GM19467 (cell line): ENCODE measurements at regions not wholly inside any gene's neighbourhood (a gene's known extent, or its start where the extent isn't known, plus 50 kb on each side); places are given as distances from the start of the nearest gene placed in this dataset.

Experiments
- ATAC-seq: cut with Tn5 transposase; IDR thresholded peaks from one replicate; pipeline ENCODE4 v1.9.1; 2021; ENCODE audit warnings: mild to moderate bottlenecking, moderate library complexity; ENCODE audit not compliant: unreplicated experiment

DNA sequence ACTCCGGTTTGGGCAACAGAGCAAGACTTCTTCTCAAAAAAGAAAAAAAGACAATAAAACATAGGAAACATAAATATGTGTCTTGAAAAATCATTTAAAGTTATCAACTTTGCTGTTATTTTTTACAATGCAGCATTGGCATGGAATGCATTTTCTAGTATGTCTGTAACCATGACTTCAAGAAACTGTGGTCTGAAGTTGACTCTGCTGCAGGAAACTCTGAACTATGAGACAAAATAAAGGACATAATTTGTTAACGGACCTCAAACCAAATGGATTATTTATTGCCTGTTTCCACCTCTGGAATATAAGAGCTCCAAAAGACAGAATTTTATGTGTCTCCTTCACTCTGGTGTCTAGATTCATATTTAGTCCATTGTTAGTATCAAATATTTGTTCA, 79.1 kb downstream of the TRIB2 start:
- no peak for ATAC-seq

DNA sequence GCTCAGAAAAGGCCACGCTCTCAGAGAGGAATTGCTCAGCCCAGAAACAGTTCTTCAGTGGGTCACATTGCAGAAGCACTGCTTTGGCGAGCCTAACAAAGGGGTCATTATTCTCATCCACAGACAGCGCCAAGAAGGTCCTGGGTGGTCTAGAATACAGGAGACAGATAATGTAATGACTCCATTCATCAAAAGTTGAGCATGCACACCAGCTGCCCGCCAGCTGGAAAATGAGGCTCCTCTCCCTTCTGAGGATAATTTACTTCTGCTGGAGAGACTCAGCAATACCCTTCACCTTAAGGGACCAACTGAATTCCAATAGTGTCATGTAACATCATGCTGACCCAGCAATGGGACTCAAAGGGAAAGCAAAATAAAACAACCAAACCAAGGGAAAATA, 79.9 kb downstream of the TRIB2 start:
- no peak for ATAC-seq

DNA sequence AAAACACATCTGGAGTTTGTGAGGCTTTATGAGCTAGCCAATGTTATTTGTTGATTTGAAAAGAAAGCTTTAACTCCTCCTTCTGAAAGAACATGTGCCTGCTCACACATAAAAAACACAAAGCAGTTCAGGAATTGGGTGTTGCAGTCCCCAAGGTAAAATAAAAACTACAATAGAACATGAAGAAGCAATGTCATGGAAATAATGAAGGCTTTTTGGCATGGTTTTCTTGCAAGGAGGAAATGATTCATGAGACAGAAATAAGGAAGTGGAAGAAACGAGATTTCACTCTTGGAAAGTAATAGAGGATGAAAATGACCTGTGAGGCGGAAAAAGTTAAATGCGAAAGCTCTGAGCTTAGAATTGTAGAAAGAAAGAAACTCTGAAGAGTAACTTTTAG, 81.1 kb downstream of the TRIB2 start:
- no peak for ATAC-seq

DNA sequence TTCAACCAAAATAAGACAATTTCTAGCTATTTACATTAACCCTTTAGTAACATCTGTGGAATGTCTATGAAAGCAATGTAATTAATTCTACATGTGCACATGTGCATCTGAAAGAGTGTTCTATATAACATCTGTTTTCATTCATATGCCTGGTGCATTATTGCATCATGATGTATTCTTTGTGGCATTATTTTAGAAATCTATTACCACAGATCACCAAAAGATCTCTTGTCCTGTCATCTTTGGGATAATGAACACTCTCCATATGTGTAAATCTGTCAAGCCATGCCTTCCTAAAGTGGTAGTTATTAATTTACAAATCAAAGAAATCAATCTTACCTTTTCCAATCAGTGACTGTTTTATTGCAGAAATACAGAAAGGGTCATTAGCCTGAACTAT, 86.9 kb downstream of the TRIB2 start:
- no peak for ATAC-seq

DNA sequence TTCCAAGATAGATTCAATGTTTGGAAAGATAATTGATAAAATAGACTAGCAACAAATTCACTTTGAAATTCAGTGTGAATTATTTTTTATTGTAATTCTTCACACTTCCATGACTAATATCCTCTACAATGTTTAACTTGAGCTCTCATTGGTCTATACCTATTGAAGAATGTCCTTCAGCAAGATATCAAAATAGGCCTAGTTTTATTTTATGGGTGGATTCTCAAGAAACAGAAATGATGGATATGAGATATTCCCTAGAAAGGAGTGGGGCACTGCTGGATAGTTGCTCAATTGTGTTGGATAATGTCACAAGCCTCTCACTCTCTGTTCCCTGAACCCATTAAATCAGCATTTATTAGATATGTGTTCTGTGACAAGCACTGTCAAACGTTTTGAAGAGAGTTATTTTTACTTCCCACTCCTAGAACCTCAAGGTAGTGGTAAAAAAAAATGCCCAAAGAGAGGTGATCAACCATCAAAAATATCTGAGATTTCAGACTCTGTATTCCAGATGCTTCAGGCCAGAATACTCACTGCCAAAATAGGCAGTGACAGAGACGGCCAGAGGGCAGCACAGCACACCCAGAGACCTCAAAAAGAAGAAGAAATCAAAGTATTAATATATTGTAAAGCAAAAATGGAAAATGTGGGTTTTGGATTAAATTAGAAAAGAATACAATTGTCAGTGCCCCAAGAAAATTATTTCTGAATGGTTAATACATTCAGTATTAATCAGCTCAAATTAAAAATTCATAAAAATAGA, 87.5 kb downstream of the TRIB2 start:
- no peak for ATAC-seq

DNA sequence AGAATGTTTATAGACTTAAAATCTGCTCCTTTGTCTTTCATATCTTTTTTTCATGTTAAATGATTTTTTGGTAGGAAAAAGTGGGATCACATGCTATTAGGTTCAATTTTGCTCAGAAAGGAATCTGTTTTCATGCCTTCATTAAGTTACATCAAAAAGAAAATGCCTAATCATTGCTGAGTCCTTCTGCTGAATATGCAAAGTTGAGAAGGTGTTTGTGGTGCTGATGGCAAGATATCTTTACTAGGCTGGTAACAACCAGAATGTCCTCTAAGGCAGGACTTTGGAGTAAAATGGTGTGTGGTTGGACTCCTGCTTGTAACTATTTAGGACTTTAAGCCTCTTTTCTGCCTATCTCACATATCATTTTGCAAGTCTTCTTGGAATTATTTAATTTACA, 88.3 kb downstream of the TRIB2 start:
- no peak for ATAC-seq

DNA sequence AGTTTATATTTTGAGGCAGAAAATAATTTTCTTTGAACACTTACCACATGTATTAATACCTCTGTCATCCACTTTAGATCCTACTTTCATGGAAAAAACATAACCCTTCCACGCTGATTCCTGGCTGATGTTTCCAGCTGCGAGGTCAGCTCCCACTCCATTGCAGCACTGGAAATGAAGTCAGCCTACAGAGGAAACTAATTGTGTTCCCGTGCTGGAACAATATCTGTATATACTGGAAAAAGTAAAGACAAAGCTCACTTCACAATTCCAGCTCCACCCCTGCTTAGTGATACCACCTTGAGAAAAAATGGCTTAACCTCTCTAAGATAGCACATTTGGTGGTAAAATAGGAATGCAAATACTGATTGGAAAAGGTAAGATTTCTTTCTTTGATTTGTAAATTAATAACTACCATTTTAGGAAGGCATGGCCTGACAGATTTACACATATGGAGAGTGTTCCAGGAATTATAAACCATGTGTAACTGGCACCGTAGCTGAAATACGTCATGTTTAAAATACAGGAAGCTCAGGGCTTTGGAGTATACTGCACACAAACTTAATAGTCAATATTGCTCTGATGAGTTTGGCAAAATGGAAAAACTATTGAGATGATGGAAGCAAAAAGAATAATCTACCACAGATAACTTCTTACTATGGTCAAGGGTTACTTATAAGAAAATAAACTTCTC, 90.0 kb downstream of the TRIB2 start:
- no peak for ATAC-seq

DNA sequence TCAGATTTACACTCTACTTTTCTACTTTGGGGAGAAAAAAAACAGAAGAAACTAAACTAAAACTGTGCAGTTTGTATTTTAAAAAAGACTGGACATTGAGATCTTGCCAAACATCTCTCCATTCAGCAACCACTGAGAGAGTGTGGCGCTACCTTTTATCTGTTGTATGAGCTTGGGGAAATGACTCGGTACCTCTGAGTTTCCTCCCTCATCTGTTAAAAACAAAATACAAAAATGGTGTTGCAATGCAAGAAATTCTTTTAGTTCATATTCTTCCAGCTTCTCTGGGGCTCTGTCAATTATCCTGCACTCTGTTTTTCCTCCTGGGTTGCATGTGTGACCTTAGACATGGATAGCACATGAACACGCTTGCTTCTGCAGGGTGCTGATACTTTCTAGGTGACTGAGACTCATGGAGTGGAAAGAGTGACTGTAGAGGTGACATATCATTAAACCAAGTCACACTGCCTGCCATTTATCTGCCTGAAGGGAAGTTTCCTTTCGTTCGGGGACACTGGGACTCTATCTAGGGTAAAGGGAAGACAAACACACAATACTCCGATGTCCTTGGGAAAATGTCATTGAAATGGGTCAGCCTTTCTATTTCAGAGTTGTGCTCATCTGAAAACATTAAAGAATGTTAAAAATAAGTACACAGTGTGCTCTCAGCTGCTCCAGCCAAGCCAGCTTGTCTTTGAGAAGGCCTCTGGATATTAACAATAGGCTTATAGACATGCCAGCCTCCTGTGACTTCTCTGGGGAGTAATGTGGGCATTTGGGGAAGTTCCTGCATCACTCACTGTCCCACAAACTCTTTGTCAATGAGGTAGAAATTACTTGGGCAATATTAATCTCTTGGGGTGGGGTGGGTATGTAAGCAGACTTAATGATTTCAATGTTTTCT, 91.4 kb downstream of the TRIB2 start:
- ATAC-seq, result no peak

DNA sequence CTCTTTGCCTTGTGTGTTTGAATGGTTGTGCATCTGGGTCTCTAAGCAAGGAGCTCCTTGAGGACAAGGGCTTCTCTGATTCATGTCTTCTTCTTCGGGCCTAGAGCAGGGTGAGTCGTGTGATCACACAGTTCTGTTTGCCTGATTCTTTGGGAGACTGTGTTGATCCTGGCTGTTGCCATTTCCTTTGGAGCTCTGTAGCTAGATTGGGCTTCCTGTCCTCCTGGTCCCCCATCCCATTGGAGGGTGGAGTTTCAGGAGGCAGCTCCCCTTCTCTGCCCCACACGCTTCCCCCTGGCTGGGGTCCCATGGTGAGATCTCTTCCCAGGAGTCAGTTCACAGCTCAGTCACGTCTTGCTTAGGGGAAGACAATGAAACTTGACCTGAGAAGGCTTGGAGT, 92.8 kb downstream of the TRIB2 start:
- no peak for ATAC-seq

DNA sequence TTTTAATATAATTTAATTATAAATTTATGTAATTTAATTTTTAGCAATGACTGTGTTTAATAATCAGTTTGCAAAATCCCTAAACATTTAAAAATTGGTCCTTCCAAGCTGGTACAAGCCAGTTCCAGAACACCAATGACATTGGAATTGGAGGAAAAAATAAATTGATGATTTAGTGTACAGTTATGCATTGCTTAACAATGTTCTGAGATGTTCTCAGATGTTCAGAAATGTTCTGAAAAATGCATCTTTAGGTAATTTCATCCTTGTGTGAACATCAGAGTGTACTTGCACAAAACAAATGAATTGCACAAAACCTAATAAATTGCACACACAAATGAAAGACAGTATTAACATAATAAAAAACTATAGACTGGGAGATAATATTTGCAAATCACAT, 95.2 kb downstream of the TRIB2 start:
- no peak for ATAC-seq

DNA sequence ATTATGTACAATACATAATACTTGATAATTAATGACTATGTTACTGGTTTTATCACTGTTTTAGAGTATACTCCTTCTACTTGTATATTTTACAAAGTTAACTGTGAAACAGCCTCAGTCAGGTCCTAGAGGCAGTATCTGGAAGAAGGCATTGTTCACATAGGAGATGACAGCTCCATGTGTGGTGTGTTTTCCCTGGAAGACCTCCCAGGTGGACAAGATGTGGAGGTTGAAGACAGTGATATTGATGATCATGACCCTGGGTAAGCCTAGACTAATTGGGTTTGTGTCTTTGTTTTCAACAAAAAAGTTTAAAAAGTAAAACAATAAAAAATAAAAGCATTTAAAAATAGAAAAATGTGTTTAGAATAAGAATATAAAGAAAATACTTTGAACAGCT, 96.4 kb downstream of the TRIB2 start:
- no peak for ATAC-seq

DNA sequence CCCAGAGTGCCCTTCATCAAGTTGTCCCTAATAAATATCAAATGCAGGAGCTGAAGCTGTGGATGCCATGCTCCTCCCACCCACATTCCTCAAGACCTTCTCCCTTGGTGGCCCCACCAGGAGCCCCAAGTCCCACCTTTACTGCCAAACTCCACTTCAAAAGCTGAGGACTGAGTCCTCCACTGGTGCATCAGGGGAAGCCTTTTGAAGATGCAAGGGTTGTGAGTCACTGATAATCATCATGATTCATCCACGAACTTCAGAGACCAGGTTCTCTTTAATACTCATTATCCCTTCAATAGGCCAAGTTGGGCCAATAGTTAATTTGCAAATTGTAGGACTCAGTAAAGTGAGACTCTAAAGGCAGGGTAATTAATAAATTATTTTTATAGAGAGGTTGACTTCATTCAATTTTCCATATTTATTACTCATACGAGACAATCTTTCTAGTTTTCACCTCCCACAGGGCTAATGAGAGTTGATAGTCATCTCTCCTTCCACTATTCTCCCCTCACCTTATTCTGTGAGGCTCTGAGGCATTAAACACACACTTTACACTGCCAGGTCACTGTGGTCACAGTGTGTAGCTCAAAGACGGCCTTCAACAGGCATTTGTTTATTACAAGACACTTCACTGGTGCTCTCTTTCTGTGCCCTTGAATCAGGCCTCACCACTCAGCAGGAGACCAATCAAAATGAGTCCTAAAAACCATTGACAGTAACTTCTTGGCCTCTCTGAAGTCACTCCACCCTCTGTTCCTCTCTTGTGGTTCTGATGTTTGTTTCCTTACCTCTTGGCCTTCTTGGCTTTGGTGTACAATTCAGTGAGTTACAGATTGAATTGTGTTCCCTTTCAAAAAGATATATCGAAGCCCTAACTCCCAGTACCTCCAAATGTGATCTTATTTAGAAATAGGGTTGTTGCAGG, 99.9 kb downstream of the TRIB2 start:
- ATAC-seq, result no peak

DNA sequence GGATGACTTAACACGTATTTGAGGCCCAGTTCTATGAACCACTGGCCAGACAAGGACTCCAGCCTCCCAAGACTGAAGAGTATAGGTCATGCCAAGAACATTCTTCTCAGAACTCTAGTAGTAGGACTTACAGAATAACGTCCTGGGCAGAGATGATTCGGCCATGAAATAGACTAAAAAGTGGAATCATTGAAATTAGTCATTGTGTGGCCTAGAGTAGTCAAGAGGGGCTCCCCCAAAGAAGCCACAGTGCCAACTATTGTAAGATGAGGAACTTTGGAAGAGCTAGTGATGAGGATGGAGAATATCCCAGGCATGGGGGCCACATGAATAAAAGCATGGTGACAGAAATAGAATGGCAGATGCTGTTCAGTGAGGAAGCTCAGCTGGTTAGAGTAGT, 101.1 kb downstream of the TRIB2 start:
- no peak for ATAC-seq

DNA sequence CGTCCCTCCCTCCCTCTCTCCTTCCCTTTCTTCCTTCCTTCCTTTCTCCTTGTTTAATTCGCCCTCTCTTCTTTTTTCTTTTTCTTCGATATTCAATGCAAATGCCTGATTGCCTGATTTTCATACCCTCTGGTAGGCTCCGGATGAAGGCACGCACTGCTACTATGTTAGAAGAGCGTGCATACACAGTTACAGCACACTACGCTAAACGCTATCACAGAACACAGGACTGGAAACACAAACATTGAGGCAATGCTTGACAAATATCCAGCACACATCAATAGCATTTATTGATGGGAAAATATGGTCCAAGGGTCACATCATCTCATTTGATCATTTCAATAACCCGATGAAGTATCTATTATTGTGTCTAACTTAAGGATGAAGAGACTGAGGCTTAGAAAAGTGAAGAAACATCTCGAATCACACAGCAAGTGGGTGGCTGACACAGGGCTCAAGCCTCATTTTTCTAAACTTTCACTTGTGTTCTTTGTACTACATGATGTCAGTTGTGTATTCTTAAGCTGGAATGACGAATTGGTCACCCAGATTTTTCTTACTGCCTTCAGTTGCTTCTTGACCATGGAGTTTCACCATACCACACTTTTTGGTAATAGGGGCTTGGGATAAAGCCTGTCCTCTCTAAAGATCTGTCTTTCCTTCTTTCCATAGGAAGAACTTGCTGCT, 101.8 kb downstream of the TRIB2 start:
- ATAC-seq, result no peak

DNA sequence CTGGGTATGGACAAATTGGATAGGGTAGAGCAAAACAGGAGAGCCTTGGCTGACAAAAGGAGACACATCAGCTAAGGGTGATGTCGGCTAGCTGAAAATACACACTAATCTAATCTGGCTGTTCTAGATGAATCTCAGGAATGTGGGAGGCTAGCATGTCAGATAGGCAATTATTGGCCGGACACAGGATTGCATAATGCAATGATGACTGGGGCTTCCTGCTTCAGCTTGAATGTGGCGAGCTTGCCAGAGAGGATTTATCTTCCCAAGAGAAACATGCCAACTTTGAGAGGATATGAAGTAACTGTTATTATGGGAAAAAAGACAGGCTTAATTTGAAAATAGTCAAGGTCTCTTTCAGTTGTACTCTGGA, 102.4 kb downstream of the TRIB2 start:
- ATAC-seq, result no peak

DNA sequence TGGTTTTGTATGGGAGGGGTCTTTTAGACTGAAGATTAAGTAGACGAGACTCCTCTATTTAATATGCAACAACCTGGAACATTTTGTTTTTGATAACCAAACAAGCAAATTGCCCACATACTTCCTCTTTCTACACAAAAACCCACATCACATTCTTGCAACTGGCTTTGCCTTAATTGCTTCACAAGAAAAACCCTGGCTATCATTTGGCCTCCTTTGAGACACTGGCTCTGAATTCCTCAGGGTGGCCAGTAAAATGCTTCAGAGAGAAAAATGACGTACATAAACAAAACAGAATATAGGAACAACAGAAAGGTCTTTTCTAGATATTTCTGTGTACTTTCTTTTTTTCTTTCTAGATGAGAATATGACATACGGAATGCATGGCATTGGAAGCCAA, 103.0 kb downstream of the TRIB2 start:
- ATAC-seq, result no peak

DNA sequence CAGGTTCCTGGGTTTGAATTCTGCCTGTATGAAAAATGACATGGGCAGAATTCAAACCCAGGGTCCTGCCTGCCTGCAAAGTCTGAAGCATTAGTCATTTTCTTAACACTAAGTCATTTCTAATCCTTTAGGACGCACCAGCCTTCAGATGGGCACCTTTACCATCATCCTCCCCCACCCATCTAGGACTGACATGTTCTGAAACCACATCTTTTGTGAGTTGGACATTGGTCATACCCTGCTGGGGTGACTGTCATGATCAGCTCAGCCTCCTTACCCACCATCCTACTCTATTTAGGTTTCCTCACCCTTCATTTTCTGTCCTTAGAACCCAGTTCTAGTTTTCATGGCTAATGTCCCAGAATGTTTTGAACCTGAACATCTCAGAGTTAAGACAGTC, 104.9 kb downstream of the TRIB2 start:
- no peak for ATAC-seq

DNA sequence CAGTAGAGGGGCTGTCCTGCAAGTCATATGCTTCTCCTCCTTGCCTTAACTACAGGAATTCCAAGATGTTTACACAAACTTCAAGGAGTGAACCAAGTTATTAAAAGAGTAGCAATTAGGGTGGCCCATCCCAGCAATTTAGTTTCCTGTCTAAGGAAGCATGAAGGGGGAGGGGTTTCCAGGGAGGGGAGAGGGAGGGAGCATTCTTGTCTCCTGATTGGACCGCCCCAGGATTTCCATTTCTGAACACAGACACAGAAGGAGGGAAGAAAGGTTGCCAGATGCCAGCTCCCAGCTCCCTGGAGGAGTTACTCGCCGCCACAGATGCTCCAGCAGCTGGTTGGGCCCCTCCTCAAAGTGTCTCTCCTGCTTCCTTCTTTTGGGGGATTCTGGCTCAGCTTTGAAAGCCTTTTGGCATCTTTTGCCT, 107.6 kb downstream of the TRIB2 start:
- no peak for ATAC-seq

DNA sequence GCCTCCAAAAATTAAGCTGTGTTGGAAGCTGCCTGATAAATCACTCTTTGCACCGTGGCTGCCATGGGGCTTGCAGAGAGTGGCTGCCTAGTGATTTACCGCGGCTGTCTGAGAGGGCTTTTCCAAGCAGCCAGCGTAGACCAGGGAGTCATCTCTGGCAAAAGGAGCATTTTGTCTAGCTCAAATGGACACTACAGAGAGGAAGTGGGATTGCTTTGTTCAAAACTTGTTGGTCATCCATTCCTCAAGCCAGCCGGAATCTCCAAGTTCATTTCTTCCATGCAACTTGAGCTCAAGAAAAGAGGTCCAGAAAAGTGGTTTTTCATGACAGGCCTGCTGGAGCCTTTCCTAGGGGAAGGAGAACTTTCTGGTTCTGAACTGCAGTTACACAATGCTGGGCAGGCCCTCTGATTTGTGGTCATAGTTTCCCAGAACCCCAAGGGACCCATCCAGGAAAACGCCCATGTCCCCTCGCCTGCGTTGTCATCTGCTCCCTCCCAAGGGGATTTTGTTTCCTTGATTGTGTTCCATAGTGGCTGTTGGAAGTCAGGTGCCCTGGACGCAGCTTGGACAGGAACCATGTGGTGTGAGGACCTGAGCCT, 108.1 kb downstream of the TRIB2 start:
- ATAC-seq, result no peak

DNA sequence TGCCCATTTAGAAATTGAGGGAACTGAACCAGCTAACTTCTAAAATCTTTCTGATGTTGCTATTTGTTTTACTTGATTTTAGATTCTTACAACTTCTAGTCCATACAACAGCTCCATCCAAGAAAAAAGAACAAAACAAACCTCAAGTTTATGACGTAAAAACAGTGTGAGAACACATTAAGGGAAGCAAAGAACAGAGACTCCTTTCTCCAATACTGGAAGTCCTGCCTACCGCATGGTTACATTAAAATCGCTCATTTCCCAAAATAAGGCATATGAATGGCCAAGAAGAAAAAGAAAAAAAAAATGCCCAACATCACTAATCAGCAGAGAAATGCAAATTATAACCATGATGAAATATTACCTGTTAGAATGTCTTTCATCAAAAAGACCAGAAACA, 110.0 kb downstream of the TRIB2 start:
- no peak for ATAC-seq
